Breast epithelium (tissue), 3 donors: ENCODE measurements at regions not wholly inside any gene's neighbourhood (a gene's known extent, or its start where the extent isn't known, plus 50 kb on each side); places are given as distances from the start of the nearest gene placed in this dataset.

Source experiments
- POLR2A ChIP-seq: fragments of 450-650 bp; IDR thresholded peaks from one replicate; pipeline ENCODE4 v1.6.1; 2016; ENCODE audit warnings: antibody characterized with exemption, mild to moderate bottlenecking, moderate library complexity
- POLR2AphosphoS5 ChIP-seq, 3 donors: sonication (generic); formaldehyde crosslinking; IDR thresholded peaks; one replicate each; pipeline ENCODE4 v1.6.1; 2017; ENCODE audit warnings: antibody characterized with exemption in 3 of 3
- TF ChIP-seq, protein P1 (sequence below), 3 donors: fragments of 450-650 bp; IDR thresholded peaks; one replicate each; pipeline ENCODE4 v1.5.1; 2016 to 2017; ENCODE audit warnings: antibody characterized with exemption in 3 of 3, mild to moderate bottlenecking in 3 of 3, moderate library complexity in 3 of 3

DNA sequence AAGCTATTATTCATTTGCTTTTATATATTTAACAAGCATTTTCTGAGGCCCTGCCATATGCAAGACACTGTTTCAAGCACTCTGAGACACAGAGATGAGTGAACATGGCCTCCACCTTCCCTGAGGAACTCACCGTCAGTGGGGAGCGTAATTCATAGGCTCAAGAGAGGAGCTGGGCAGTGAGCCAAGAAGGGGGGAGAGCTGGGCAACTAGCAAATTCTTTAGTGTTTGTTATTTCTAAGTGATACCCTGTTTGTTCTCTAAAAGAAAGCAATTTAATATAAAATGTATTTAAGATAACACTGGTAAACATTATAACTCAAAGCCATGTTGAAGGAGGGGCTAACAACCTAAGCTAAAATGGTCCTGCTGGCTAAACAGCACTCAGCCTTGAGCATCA, 119.2 kb upstream of the NGF start:
- TF ChIP-seq, protein P1, sequence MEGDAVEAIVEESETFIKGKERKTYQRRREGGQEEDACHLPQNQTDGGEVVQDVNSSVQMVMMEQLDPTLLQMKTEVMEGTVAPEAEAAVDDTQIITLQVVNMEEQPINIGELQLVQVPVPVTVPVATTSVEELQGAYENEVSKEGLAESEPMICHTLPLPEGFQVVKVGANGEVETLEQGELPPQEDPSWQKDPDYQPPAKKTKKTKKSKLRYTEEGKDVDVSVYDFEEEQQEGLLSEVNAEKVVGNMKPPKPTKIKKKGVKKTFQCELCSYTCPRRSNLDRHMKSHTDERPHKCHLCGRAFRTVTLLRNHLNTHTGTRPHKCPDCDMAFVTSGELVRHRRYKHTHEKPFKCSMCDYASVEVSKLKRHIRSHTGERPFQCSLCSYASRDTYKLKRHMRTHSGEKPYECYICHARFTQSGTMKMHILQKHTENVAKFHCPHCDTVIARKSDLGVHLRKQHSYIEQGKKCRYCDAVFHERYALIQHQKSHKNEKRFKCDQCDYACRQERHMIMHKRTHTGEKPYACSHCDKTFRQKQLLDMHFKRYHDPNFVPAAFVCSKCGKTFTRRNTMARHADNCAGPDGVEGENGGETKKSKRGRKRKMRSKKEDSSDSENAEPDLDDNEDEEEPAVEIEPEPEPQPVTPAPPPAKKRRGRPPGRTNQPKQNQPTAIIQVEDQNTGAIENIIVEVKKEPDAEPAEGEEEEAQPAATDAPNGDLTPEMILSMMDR (IDR thresholded peaks at IDR 0.05): no peak
- TF ChIP-seq POLR2A: no peak
- TF ChIP-seq POLR2AphosphoS5 (IDR thresholded peaks at IDR 0.05): no peak
